ENCODE measurements at regions not wholly inside any gene's neighbourhood (a gene's known extent, or its start where the extent isn't known, plus 50 kb on each side); places are given as distances from the start of the nearest gene placed in this dataset.

DNA sequence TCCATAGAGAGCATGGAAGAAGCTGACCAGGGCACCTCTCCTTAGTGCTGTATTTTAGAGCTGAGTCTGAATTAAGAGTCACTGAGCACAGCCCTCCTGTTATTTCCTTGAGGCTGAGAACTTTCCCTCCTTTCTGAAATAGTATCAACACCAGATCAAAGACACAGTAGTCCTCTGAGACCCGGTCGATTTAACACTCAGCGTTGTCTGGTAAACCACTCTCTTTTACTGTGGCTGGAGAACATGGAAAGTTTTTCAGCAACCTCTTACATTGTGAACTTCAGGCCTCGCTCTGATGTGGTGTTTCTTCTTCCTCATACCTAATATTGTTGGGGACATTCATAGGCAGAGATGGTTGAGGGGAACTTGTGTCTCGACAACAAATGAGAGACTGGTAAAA, 202.0 kb upstream of the MTPN start:
- no peaks in the 10 kb centered on the region for H3K4me1 ChIP-seq (ENCODE audit: insufficient read depth, low read length, severe bottlenecking)
- TF ChIP-seq CTCF (IDR thresholded peaks at IDR 0.05; ENCODE audit: low read length): no peak
- no peak for TF ChIP-seq EZH2 (IDR thresholded peaks at IDR 0.05; ENCODE audit: borderline replicate concordance, low read length)
- H3K79me2 ChIP-seq (ENCODE audit: insufficient read depth, low read length): no peaks in the 10 kb centered on the region
- H3K9ac ChIP-seq (ENCODE audit: low read length): no peak overlapping the region
- no peak overlapping the region for H3K27ac ChIP-seq (ENCODE audit: low read depth, low read length, poor library complexity, severe bottlenecking)
- H3K36me3 ChIP-seq (ENCODE audit: insufficient read depth, low read length): no peaks in the 10 kb centered on the region
- no peak overlapping the region for H3K4me3 ChIP-seq (ENCODE audit: low read depth, low read length, poor library complexity, severe bottlenecking)
- no peak overlapping the region for H3K4me2 ChIP-seq (ENCODE audit: low read length)
- H2AFZ ChIP-seq (ENCODE audit: low read length): no peak overlapping the region
- no peaks in the 10 kb centered on the region for H3K9me3 ChIP-seq (ENCODE audit: low read length)
- no peaks in the 10 kb centered on the region for H3K27me3 ChIP-seq (ENCODE audit: insufficient read depth, low read length)
- H3F3A ChIP-seq (ENCODE audit: insufficient read depth, low read length): no peaks in the 10 kb centered on the region
- H3K9me2 ChIP-seq (ENCODE audit: low read depth, low read length): no peaks in the 10 kb centered on the region
- H4K20me1 ChIP-seq (ENCODE audit: insufficient read depth, low read length): no peaks in the 10 kb centered on the region

DNA sequence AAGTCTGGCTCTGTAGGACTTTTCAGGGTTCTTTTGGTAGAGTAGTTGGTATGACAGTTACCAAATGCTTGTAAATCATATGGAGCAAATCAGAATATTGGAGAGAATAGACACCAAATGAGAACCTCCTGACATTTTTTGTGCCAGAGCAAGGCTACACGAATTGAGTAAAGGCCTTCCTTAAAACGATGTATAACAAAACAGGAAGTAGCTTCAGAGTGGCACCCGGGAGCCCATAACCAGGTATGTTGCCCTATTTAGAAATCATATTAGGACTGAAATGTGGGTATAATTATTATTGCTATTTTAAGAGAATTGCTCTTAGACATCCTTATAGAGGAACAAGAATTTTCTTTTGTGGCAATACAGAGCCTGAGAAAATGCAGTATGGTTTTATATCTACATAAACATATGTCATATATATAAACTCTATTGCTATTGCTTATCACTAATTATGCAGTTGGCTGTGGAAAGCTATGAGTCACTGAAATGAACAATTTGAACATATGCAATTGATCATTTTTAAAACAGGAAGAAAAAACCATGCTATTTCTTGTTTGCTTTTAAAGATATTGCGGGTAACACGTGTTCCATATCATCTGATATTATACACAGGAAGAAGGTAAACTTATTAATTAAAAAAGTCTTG, 197.4 kb upstream of the MTPN start:
- Histone ChIP-seq H3F3A (ENCODE audit: insufficient read depth, low read length) (no peaks in the 10 kb centered on the region), H3K27ac (ENCODE audit: low read depth, low read length, poor library complexity, severe bottlenecking) (no peak overlapping the region), H4K20me1 (ENCODE audit: insufficient read depth, low read length) (no peaks in the 10 kb centered on the region), H3K9me3 (ENCODE audit: low read length) (no peaks in the 10 kb centered on the region), H3K27me3 (ENCODE audit: insufficient read depth, low read length) (no peaks in the 10 kb centered on the region), H3K4me2 (ENCODE audit: low read length) (no peak overlapping the region), H2AFZ (ENCODE audit: low read length) (no peak overlapping the region), H3K9ac (ENCODE audit: low read length) (no peak overlapping the region), H3K4me3 (ENCODE audit: low read depth, low read length, poor library complexity, severe bottlenecking) (no peak overlapping the region), H3K36me3 (ENCODE audit: insufficient read depth, low read length) (no peaks in the 10 kb centered on the region), H3K79me2 (ENCODE audit: insufficient read depth, low read length) (no peaks in the 10 kb centered on the region), H3K9me2 (ENCODE audit: low read depth, low read length) (no peaks in the 10 kb centered on the region), H3K4me1 (ENCODE audit: insufficient read depth, low read length, severe bottlenecking) (no peaks in the 10 kb centered on the region)
- TF ChIP-seq EZH2 (IDR thresholded peaks at IDR 0.05; ENCODE audit: borderline replicate concordance, low read length) (no peak), CTCF (IDR thresholded peaks at IDR 0.05; ENCODE audit: low read length) (no peak)

- Histone ChIP-seq H4K20me1 (ENCODE audit: insufficient read depth, low read length) (no peaks in the 10 kb centered on the region), H3K4me2 (ENCODE audit: low read length) (no peak overlapping the region), H3K4me3 (ENCODE audit: low read depth, low read length, poor library complexity, severe bottlenecking) (no peak overlapping the region), H3K9me2 (ENCODE audit: low read depth, low read length) (no peaks in the 10 kb centered on the region), H3K9me3 (ENCODE audit: low read length) (no peaks in the 10 kb centered on the region), H3K4me1 (ENCODE audit: insufficient read depth, low read length, severe bottlenecking) (no peaks in the 10 kb centered on the region), H2AFZ (ENCODE audit: low read length) (no peak overlapping the region), H3K79me2 (ENCODE audit: insufficient read depth, low read length) (no peaks in the 10 kb centered on the region), H3K9ac (ENCODE audit: low read length) (no peak overlapping the region), H3K27me3 (ENCODE audit: insufficient read depth, low read length) (no peaks in the 10 kb centered on the region), H3K36me3 (ENCODE audit: insufficient read depth, low read length) (no peaks in the 10 kb centered on the region), H3K27ac (ENCODE audit: low read depth, low read length, poor library complexity, severe bottlenecking) (no peak overlapping the region), H3F3A (ENCODE audit: insufficient read depth, low read length) (no peaks in the 10 kb centered on the region)
- TF ChIP-seq CTCF (IDR thresholded peaks at IDR 0.05; ENCODE audit: low read length) (no peak), EZH2 (IDR thresholded peaks at IDR 0.05; ENCODE audit: borderline replicate concordance, low read length) (no peak)
Measured at GRCh38 chr7:136173874-136174273, 196.7 kb upstream of the MTPN start.

Measured in OCI-LY1 (cell line).